ENCODE measurements at regions not wholly inside any gene's neighbourhood (a gene's known extent, or its start where the extent isn't known, plus 50 kb on each side); places are given as distances from the start of the nearest gene placed in this dataset.

DNA sequence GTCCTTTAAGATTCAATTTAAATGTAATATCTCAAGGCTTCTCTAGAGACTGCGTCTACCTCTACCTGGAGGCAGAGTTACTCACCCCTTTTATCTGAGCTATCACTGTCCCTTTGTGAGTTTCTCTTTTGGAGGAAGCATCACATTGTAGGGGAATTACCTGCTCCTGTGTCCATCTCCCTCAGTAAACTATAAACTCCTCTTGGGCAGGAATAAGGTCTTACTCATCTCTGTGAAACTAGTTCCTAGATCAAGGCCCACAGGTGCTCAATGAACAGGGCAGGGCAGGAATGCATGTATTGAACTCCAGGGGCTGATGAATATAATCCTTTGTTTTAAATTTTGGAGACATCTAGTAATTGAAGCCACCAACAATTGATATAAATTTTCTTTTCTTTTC, 139.8 kb upstream of the ERCC6L2 start:
- TF ChIP-seq, protein P1, sequence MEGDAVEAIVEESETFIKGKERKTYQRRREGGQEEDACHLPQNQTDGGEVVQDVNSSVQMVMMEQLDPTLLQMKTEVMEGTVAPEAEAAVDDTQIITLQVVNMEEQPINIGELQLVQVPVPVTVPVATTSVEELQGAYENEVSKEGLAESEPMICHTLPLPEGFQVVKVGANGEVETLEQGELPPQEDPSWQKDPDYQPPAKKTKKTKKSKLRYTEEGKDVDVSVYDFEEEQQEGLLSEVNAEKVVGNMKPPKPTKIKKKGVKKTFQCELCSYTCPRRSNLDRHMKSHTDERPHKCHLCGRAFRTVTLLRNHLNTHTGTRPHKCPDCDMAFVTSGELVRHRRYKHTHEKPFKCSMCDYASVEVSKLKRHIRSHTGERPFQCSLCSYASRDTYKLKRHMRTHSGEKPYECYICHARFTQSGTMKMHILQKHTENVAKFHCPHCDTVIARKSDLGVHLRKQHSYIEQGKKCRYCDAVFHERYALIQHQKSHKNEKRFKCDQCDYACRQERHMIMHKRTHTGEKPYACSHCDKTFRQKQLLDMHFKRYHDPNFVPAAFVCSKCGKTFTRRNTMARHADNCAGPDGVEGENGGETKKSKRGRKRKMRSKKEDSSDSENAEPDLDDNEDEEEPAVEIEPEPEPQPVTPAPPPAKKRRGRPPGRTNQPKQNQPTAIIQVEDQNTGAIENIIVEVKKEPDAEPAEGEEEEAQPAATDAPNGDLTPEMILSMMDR (IDR thresholded peaks at IDR 0.05): no peak
- no peak for TF ChIP-seq POLR2AphosphoS5 (IDR thresholded peaks at IDR 0.05)
- TF ChIP-seq POLR2A (IDR thresholded peaks at IDR 0.05; ENCODE audit: low read depth): no peak
